ENCODE measurements at regions not wholly inside any gene's neighbourhood (a gene's known extent, or its start where the extent isn't known, plus 50 kb on each side); places are given as distances from the start of the nearest gene placed in this dataset.

DNA sequence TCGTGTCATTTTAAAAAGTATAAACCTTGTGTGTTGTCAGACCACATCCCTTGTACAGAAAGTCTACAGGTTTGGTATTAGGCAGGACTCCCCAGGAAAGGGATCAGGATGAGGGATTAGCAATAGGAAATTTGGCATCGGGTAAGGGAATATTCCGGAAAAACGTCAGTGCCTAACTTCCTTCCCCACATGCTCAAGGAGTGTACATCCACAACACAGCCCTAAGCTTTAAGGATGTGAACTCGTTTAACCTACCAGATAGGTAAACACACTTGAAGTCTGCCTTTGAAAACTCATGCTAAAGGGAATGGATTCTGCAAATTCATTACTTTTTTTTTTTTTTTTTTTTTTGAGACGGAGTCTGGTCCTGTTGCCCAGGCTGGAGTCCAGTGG, 194.9 kb downstream of the SKIDA1 start:
- H3K4me2 ChIP-seq (ENCODE audit: low read length) = no peak overlapping the region
- no peaks in the 10 kb centered on the region for H4K20me1 ChIP-seq (ENCODE audit: insufficient read depth)
- H2AFZ ChIP-seq (ENCODE audit: low read depth, low read length) = no peak overlapping the region

DNA sequence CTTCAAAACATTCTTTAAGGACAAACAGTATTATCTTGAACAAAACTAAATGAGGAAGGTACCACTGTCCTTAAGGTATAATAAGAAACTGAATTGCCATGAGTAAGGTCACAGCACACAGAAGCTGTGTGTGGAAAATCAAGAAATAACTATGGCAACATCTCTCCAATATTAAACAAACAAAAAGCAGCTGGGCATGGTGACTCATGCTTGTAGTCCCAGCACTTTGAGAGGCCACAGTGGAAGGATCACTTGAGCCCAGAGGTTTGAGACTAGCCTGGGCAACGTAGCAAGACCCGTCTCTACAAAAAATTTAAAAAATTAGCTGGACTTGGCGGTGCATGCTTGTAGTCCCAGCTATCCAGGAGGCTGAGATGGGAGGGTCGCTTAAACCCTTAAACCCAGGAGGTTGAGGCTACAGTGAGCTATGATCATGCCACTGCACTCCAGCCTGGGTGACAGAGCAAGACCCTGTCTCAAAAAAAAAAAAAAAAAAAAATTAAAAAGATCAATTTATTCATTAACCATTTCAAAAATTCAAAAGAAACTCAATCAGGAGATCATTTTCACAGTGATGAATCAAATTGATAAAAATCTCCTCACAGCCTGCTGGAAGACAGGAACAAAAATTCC, 195.4 kb downstream of the SKIDA1 start:
- no peaks in the 10 kb centered on the region for H3K79me2 ChIP-seq (replicated peaks; ENCODE audit: insufficient read depth, low read length)
- no peaks in the 10 kb centered on the region for H3K27me3 ChIP-seq (ENCODE audit: insufficient read depth, low read depth, low read length)
- no peak overlapping the region for H3K27ac ChIP-seq (ENCODE audit: low read length)
- H2AFZ ChIP-seq (ENCODE audit: low read depth, low read length) = no peak overlapping the region
- H3K9ac ChIP-seq (ENCODE audit: low read length) = no peak overlapping the region
- H3F3A ChIP-seq (ENCODE audit: insufficient read depth, low read length, poor library complexity, severe bottlenecking) = no peaks in the 10 kb centered on the region
- no peaks in the 10 kb centered on the region for H4K20me1 ChIP-seq (ENCODE audit: insufficient read depth)
- TF ChIP-seq SMC3 (conservative IDR thresholded peaks at IDR 0.05; ENCODE audit: poor library complexity) = no peak
- TF ChIP-seq, protein P1, sequence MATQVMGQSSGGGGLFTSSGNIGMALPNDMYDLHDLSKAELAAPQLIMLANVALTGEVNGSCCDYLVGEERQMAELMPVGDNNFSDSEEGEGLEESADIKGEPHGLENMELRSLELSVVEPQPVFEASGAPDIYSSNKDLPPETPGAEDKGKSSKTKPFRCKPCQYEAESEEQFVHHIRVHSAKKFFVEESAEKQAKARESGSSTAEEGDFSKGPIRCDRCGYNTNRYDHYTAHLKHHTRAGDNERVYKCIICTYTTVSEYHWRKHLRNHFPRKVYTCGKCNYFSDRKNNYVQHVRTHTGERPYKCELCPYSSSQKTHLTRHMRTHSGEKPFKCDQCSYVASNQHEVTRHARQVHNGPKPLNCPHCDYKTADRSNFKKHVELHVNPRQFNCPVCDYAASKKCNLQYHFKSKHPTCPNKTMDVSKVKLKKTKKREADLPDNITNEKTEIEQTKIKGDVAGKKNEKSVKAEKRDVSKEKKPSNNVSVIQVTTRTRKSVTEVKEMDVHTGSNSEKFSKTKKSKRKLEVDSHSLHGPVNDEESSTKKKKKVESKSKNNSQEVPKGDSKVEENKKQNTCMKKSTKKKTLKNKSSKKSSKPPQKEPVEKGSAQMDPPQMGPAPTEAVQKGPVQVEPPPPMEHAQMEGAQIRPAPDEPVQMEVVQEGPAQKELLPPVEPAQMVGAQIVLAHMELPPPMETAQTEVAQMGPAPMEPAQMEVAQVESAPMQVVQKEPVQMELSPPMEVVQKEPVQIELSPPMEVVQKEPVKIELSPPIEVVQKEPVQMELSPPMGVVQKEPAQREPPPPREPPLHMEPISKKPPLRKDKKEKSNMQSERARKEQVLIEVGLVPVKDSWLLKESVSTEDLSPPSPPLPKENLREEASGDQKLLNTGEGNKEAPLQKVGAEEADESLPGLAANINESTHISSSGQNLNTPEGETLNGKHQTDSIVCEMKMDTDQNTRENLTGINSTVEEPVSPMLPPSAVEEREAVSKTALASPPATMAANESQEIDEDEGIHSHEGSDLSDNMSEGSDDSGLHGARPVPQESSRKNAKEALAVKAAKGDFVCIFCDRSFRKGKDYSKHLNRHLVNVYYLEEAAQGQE (IDR thresholded peaks at IDR 0.05; ENCODE audit: borderline replicate concordance) = no peak
- no peak for TF ChIP-seq EZH2 (IDR thresholded peaks at IDR 0.05; ENCODE audit: borderline replicate concordance, insufficient read depth, low read length, poor library complexity, severe bottlenecking)
- TF ChIP-seq POLR2AphosphoS5 (IDR thresholded peaks at IDR 0.05) = no peak
- no peak for TF ChIP-seq RAD21 (conservative IDR thresholded peaks at IDR 0.05)
- no peak for TF ChIP-seq EP300 (conservative IDR thresholded peaks at IDR 0.05; ENCODE audit: poor library complexity, severe bottlenecking)
- no peak for TF ChIP-seq MXI1 (conservative IDR thresholded peaks at IDR 0.05; ENCODE audit: poor library complexity, severe bottlenecking)
- no peak for TF ChIP-seq TAF1 (IDR thresholded peaks at IDR 0.05; ENCODE audit: low read depth)
- TF ChIP-seq, protein P2, sequence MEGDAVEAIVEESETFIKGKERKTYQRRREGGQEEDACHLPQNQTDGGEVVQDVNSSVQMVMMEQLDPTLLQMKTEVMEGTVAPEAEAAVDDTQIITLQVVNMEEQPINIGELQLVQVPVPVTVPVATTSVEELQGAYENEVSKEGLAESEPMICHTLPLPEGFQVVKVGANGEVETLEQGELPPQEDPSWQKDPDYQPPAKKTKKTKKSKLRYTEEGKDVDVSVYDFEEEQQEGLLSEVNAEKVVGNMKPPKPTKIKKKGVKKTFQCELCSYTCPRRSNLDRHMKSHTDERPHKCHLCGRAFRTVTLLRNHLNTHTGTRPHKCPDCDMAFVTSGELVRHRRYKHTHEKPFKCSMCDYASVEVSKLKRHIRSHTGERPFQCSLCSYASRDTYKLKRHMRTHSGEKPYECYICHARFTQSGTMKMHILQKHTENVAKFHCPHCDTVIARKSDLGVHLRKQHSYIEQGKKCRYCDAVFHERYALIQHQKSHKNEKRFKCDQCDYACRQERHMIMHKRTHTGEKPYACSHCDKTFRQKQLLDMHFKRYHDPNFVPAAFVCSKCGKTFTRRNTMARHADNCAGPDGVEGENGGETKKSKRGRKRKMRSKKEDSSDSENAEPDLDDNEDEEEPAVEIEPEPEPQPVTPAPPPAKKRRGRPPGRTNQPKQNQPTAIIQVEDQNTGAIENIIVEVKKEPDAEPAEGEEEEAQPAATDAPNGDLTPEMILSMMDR (IDR thresholded peaks at IDR 0.05; ENCODE audit: poor library complexity, severe bottlenecking) = no peak
- no peaks in the 10 kb centered on the region for H3K9me2 ChIP-seq (ENCODE audit: insufficient read depth, low read length)
- no peaks in the 10 kb centered on the region for H3K36me3 ChIP-seq (ENCODE audit: insufficient read depth, low read length)
- H3K4me3 ChIP-seq (ENCODE audit: low read length) = no peak overlapping the region
- H3K9me3 ChIP-seq (ENCODE audit: low read length) = no peaks in the 10 kb centered on the region
- H3K4me2 ChIP-seq (ENCODE audit: low read length) = no peak overlapping the region

More for the DNA sequence above, 194.9 kb downstream of the SKIDA1 start:
- Histone ChIP-seq H3K9me3 (ENCODE audit: low read length) (no peaks in the 10 kb centered on the region), H3K27ac (ENCODE audit: low read length) (no peak overlapping the region), H3K27me3 (ENCODE audit: insufficient read depth, low read depth, low read length) (no peaks in the 10 kb centered on the region), H3K9ac (ENCODE audit: low read length) (no peak overlapping the region), H3K9me2 (ENCODE audit: insufficient read depth, low read length) (no peaks in the 10 kb centered on the region), H3F3A (ENCODE audit: insufficient read depth, low read length, poor library complexity, severe bottlenecking) (no peaks in the 10 kb centered on the region), H3K4me3 (ENCODE audit: low read length) (no peak overlapping the region), H3K79me2 (replicated peaks; ENCODE audit: insufficient read depth, low read length) (no peaks in the 10 kb centered on the region), H3K36me3 (ENCODE audit: insufficient read depth, low read length) (no peaks in the 10 kb centered on the region)
- TF ChIP-seq MXI1 (conservative IDR thresholded peaks at IDR 0.05; ENCODE audit: poor library complexity, severe bottlenecking) (no peak), EZH2 (IDR thresholded peaks at IDR 0.05; ENCODE audit: borderline replicate concordance, insufficient read depth, low read length, poor library complexity, severe bottlenecking) (no peak), RAD21 (conservative IDR thresholded peaks at IDR 0.05) (no peak), EP300 (conservative IDR thresholded peaks at IDR 0.05; ENCODE audit: poor library complexity, severe bottlenecking) (no peak), TAF1 (IDR thresholded peaks at IDR 0.05; ENCODE audit: low read depth) (no peak), SMC3 (conservative IDR thresholded peaks at IDR 0.05; ENCODE audit: poor library complexity) (no peak), POLR2AphosphoS5 (IDR thresholded peaks at IDR 0.05) (no peak)
- TF ChIP-seq, protein P1 (IDR thresholded peaks at IDR 0.05; ENCODE audit: borderline replicate concordance) = no peak
- TF ChIP-seq, protein P2 (IDR thresholded peaks at IDR 0.05; ENCODE audit: poor library complexity, severe bottlenecking) = no peak
